ENCODE measurements at regions not wholly inside any gene's neighbourhood (a gene's known extent, or its start where the extent isn't known, plus 50 kb on each side); places are given as distances from the start of the nearest gene placed in this dataset.

GRCh38 chr15:53414167-53414566 is 345.3 kb downstream of the WDR72 start:
- Histone ChIP-seq H2BK15ac (ENCODE audit: low read depth, low read length) (no peak overlapping the region), H2BK5ac (ENCODE audit: insufficient read length, low read length) (no peak overlapping the region), H4K5ac (ENCODE audit: insufficient read length, low read depth, low read length) (no peak overlapping the region), H3K79me2 (ENCODE audit: insufficient read depth, low read length) (no peaks in the 10 kb centered on the region), H2BK12ac (ENCODE audit: insufficient read length, low read depth, low read length) (no peak overlapping the region), H3K18ac (ENCODE audit: insufficient read length, low read depth, low read length) (no peak overlapping the region), H2AK5ac (ENCODE audit: insufficient read length, low read length) (no peak overlapping the region), H3K23ac (ENCODE audit: insufficient read length, low read depth, low read length) (no peak overlapping the region), H2BK20ac (ENCODE audit: low read depth, low read length, poor library complexity, severe bottlenecking) (no peak overlapping the region), H4K91ac (ENCODE audit: insufficient read length, low read depth, low read length) (no peak overlapping the region), H3K4me1 (ENCODE audit: insufficient read depth, low read length) (no peaks in the 10 kb centered on the region), H3K9me3 (ENCODE audit: control insufficient read depth, low read depth, low read length) (no peaks in the 10 kb centered on the region), H3T11ph (ENCODE audit: low read length) (no peak overlapping the region), H2AFZ (ENCODE audit: low read length) (no peak overlapping the region), H4K8ac (replicated peaks; ENCODE audit: insufficient read length, low read depth, low read length) (no peak overlapping the region), H3K4ac (ENCODE audit: low read depth, low read length) (no peak overlapping the region), H3K27ac (ENCODE audit: insufficient read length, low read depth, low read length) (no peak overlapping the region), H3K4me2 (ENCODE audit: insufficient read depth, insufficient read length, low read length) (no peak overlapping the region), H3K9ac (ENCODE audit: extremely low read depth, insufficient read length, low read length) (no peak overlapping the region), H3K79me1 (ENCODE audit: insufficient read depth, low read depth, low read length, poor library complexity, severe bottlenecking) (no peaks in the 10 kb centered on the region), H2BK120ac (ENCODE audit: low read depth, low read length, poor library complexity, severe bottlenecking) (no peak overlapping the region), H3K27me3 (ENCODE audit: insufficient read depth, low read length) (no peaks in the 10 kb centered on the region), H3K14ac (ENCODE audit: insufficient read depth, low read length) (no peak overlapping the region), H3K23me2 (ENCODE audit: insufficient read length, low read depth, low read length, poor library complexity, severe bottlenecking) (no peaks in the 10 kb centered on the region), H3K56ac (ENCODE audit: insufficient read length, low read depth, low read length) (no peak overlapping the region), H4K20me1 (ENCODE audit: control insufficient read depth, insufficient read depth, insufficient read length) (no peaks in the 10 kb centered on the region)
- H3K27me3 Mint-ChIP-seq (ENCODE audit: low read depth) = no peaks in the 10 kb centered on the region
- TF ChIP-seq CTCF (conservative IDR thresholded peaks at IDR 0.05) = no peak
- H3K36me3 Mint-ChIP-seq (ENCODE audit: insufficient read depth in 1 of 3, low read depth in 3 of 3) = no peaks in the 10 kb centered on the region
- no peak overlapping the region for H3K27ac Mint-ChIP-seq
- no peaks in the 10 kb centered on the region; a peak in 1 of 5 replicates for H3K9me3 Mint-ChIP-seq
- WGBS (ENCODE audit: extremely low coverage, insufficient read length, low lambda C conversion rate) = no CpG with 5 or more reads among the region's 3 CpGs
- no peak overlapping the region for H3K4me3 Mint-ChIP-seq
- H3K4me1 Mint-ChIP-seq = no peaks in the 10 kb centered on the region
- no peak for DNase-seq
